Right lobe of liver (tissue), 4 donors: ENCODE measurements at regions not wholly inside any gene's neighbourhood (a gene's known extent, or its start where the extent isn't known, plus 50 kb on each side); places are given as distances from the start of the nearest gene placed in this dataset.

Experiments
- CTCF ChIP-seq, 4 donors: fragments of 200-600 bp in 3 of 4; fragments of 450-650 bp in 1 of 4; IDR thresholded peaks; one replicate each; pipeline versions ENCODE4 v1.5.1 to v1.8.0; 2016 to 2022; ENCODE audit warnings: antibody characterized with exemption in 4 of 4, mild to moderate bottlenecking in 2 of 4
- POLR2A ChIP-seq: fragments of 450-650 bp; IDR thresholded peaks from one replicate; pipeline ENCODE4 v1.6.1; 2017; ENCODE audit warnings: antibody characterized with exemption, mild to moderate bottlenecking
- donor health status: DM: no; HTN: no; CAD: no.
- donor health status: DM: no; HTN: no; CAD: no.
- donor health status: DM: no; HTN: yes; CAD: no.

- TF ChIP-seq CTCF (IDR thresholded peaks at IDR 0.05) (no peak), POLR2A (no peak)
Observed at GRCh38 chr12:132435486-132436187, 54.3 kb upstream of the FBRSL1 start.
